Uterus (tissue), 3 donors: ENCODE measurements at regions not wholly inside any gene's neighbourhood (a gene's known extent, or its start where the extent isn't known, plus 50 kb on each side); places are given as distances from the start of the nearest gene placed in this dataset.
"Not testable (repeated sequence)": the region's sequence is repeated elsewhere in the genome, so short reads cannot be mapped to it uniquely, and the experiment has no call there.

Experiments
- DNase-seq, 2 donors: peaks; one replicate each; pipeline ENCODE4 v3.0.0-alpha.2; 2019 to 2020
- H3K27ac ChIP-seq, 2 donors: fragments of 200-600 bp; sonication (generic); 1 replicate in 1 of 2; 2 replicates in 1 of 2; pipeline ENCODE4 v1.5.1; 2016 to 2018
- H3K27me3 ChIP-seq, 2 donors: fragments of 200-600 bp; sonication (generic); one replicate each; pipeline ENCODE4 v1.5.1; 2018 to 2019; ENCODE audit warnings: control low read depth in 1 of 2
- H3K36me3 ChIP-seq, 2 donors: fragments of 200-600 bp; sonication (generic); one replicate each; pipeline ENCODE4 v1.5.1; 2019; ENCODE audit warnings: control low read depth in 1 of 2
- H3K4me1 ChIP-seq, 2 donors: fragments of 200-600 bp; sonication (generic); one replicate each; pipeline ENCODE4 v1.5.1; 2018 to 2019; ENCODE audit warnings: control low read depth in 1 of 2
- H3K4me3 ChIP-seq, 2 donors: fragments of 200-600 bp; sonication (generic); 1 replicate in 1 of 2; 2 replicates in 1 of 2; pipeline ENCODE4 v1.5.1; 2018 to 2019; ENCODE audit warnings: mild to moderate bottlenecking in 1 of 2
- H3K9me3 ChIP-seq, 2 donors: fragments of 200-600 bp; sonication (generic); one replicate each; pipeline ENCODE4 v1.5.1; 2019; ENCODE audit warnings: control low read depth in 1 of 2
- CTCF ChIP-seq, 4 experiments: fragments of 200-600 bp in 2 of 4; fragments of 450-650 bp in 2 of 4; sonication (generic) in 2 of 4; IDR thresholded peaks; one replicate each; pipeline ENCODE4 v1.5.1; 2016 to 2019; ENCODE audit warnings: antibody characterized with exemption in 4 of 4, mild to moderate bottlenecking in 2 of 4, moderate library complexity in 1 of 4
- POLR2A ChIP-seq, 2 donors: fragments of 450-650 bp; IDR thresholded peaks; one replicate each; pipeline ENCODE4 v1.6.1; 2016; ENCODE audit warnings: antibody characterized with exemption in 2 of 2, mild to moderate bottlenecking in 1 of 2, moderate library complexity in 1 of 2
- intact Hi-C: fragments of 100-400 bp; cut with DNase I; formaldehyde crosslinking; loops from one replicate; pipeline ENCODE4 v1.15.1; 2023; ENCODE audit warnings: low total_unique reads
- donor health status: DM: yes; HTN: yes; CAD: no.

GRCh38 chr15:77944002-77944867 lies 133.3 kb downstream of the TBC1D2B start:
- TF ChIP-seq POLR2A (IDR thresholded peaks at IDR 0.05) (no peak), CTCF (IDR thresholded peaks at IDR 0.05) (no peak)
- intact Hi-C loops: no loop called here
- H3K4me1 ChIP-seq: no peaks in the 10 kb centered on the region
- no peaks in the 10 kb centered on the region for H3K9me3 ChIP-seq
- DNase-seq: peak; percentile 79 to 84
- H3K27me3 ChIP-seq: no peaks in the 10 kb centered on the region
- H3K36me3 ChIP-seq: no peaks in the 10 kb centered on the region
- H3K4me3 ChIP-seq: peak overlapping the region; percentile 39 to 55
- H3K27ac ChIP-seq: peak overlapping the region; percentile 83 to 84

- Histone ChIP-seq H3K9me3 (no peaks in the 10 kb centered on the region), H3K36me3 (no peaks in the 10 kb centered on the region), H3K4me1 (no peaks in the 10 kb centered on the region), H3K4me3 (no peak overlapping the region), H3K27ac (no peak overlapping the region), H3K27me3 (no peaks in the 10 kb centered on the region)
- DNase-seq: no peak
- intact Hi-C loops: no loop called here
- TF ChIP-seq CTCF (IDR thresholded peaks at IDR 0.05) (no peak), POLR2A (IDR thresholded peaks at IDR 0.05) (no peak)
Measured at GRCh38 chr15:77942611-77943211, 134.8 kb downstream of the TBC1D2B start.

GRCh38 chr15:77941090-77941827 lies 136.3 kb downstream of the TBC1D2B start:
- H3K4me1 ChIP-seq, H3K27me3 ChIP-seq, H3K4me3 ChIP-seq, DNase-seq, intact Hi-C loops, H3K27ac ChIP-seq, H3K9me3 ChIP-seq, H3K36me3 ChIP-seq: not testable (repeated sequence)

GRCh38 chr15:77940381-77940947 lies 137.0 kb downstream of the TBC1D2B start:
- no peak for TF ChIP-seq POLR2A (IDR thresholded peaks at IDR 0.05)
- H3K27me3 ChIP-seq: no peaks in the 10 kb centered on the region
- H3K27ac ChIP-seq: no peak overlapping the region

GRCh38 chr15:77939851-77940250 lies 137.7 kb downstream of the TBC1D2B start:
- Histone ChIP-seq H3K4me1 (no peaks in the 10 kb centered on the region), H3K9me3 (no peaks in the 10 kb centered on the region), H3K27ac (no peak overlapping the region), H3K36me3 (no peaks in the 10 kb centered on the region), H3K4me3 (no peak overlapping the region), H3K27me3 (no peaks in the 10 kb centered on the region)
- intact Hi-C loops: no loop called here
- no peak for DNase-seq
- TF ChIP-seq CTCF (IDR thresholded peaks at IDR 0.05) (no peak), POLR2A (IDR thresholded peaks at IDR 0.05) (no peak)

More at GRCh38 chr15:77940381-77940947, 137.0 kb downstream of the TBC1D2B start:
- Histone ChIP-seq H3K4me3 (no peak overlapping the region), H3K4me1 (no peaks in the 10 kb centered on the region), H3K9me3 (no peaks in the 10 kb centered on the region), H3K36me3 (no peaks in the 10 kb centered on the region)
- DNase-seq: no peak
- intact Hi-C loops: no loop called here

- intact Hi-C loops, DNase-seq: not testable (repeated sequence)
Measured at GRCh38 chr15:77939026-77939425, 138.5 kb downstream of the TBC1D2B start.

GRCh38 chr15:77938546-77938945 lies 139.0 kb downstream of the TBC1D2B start:
- H3K4me3 ChIP-seq, H3K27ac ChIP-seq, H3K4me1 ChIP-seq, H3K9me3 ChIP-seq, intact Hi-C loops, DNase-seq, H3K36me3 ChIP-seq, H3K27me3 ChIP-seq: not testable (repeated sequence)

More at GRCh38 chr15:77939026-77939425, 138.5 kb downstream of the TBC1D2B start:
- not testable (repeated sequence) for H3K36me3 ChIP-seq, H3K27me3 ChIP-seq, H3K4me1 ChIP-seq, H3K4me3 ChIP-seq, H3K27ac ChIP-seq, H3K9me3 ChIP-seq

- H3K27ac ChIP-seq, DNase-seq, intact Hi-C loops, H3K4me1 ChIP-seq, H3K27me3 ChIP-seq, H3K9me3 ChIP-seq, H3K36me3 ChIP-seq, H3K4me3 ChIP-seq: not testable (repeated sequence)
Measured at GRCh38 chr15:77936567-77936966, 140.9 kb downstream of the TBC1D2B start.

GRCh38 chr15:77934516-77934915 lies 143.0 kb downstream of the TBC1D2B start:
- H3K36me3 ChIP-seq, H3K27me3 ChIP-seq, H3K27ac ChIP-seq, H3K4me3 ChIP-seq, H3K4me1 ChIP-seq, H3K9me3 ChIP-seq, intact Hi-C loops, DNase-seq: not testable (repeated sequence)
